PC-9 (cell line): ENCODE measurements at regions not wholly inside any gene's neighbourhood (a gene's known extent, or its start where the extent isn't known, plus 50 kb on each side); places are given as distances from the start of the nearest gene placed in this dataset.

ENCODE experiments used
- BruUV-seq: library from RNA; stranded (reverse); fragments of 400-500 nt; replicated peaks from 2 replicates; lab custom pipeline; 2021; lab: Mats Ljungman, UMichigan
- CTCF ChIA-PET: fragments of 300-600 bp; sonication (Branson Sonifier 250); formaldehyde crosslinking; loops from one replicate; lab custom pipeline; 2022; ENCODE audit warnings: antibody characterized with exemption; lab: Charles Lee
- POLR2A ChIA-PET: fragments of 300-600 bp; sonication (Branson Sonifier 250); formaldehyde crosslinking; loops from one replicate; lab custom pipeline; 2022; ENCODE audit warnings: antibody characterized with exemption; ENCODE audit not compliant: unreplicated experiment; lab: Charles Lee
- DNase-seq, 2 experiments: peaks; one replicate each; pipeline versions ENCODE4 v3.0.0 to v3.0.0-alpha.2; 2015 to 2022; ENCODE audit warnings: mixed read lengths in 1 of 2
- H2AFZ ChIP-seq: fragments of 200-600 bp; sonication (generic); 2 replicates; pipeline ENCODE4 v1.8.1; 2017; ENCODE audit warnings: antibody characterized with exemption
- H3F3A ChIP-seq: fragments of 200-600 bp; sonication (generic); 2 replicates; pipeline ENCODE4 v1.8.1; 2017; ENCODE audit warnings: antibody characterized with exemption, mild to moderate bottlenecking, low read depth; ENCODE audit not compliant: insufficient read depth
- H3K27ac ChIP-seq: fragments of 200-600 bp; sonication (generic); 2 replicates; pipeline ENCODE4 v1.6.1; 2016; ENCODE audit warnings: mixed run types
- H3K27me3 ChIP-seq: fragments of 200-600 bp; sonication (generic); 2 replicates; pipeline ENCODE4 v1.6.1; 2016; ENCODE audit warnings: low read depth, mixed run types; ENCODE audit not compliant: insufficient read depth
- H3K36me3 ChIP-seq: fragments of 200-600 bp; sonication (generic); 2 replicates; pipeline ENCODE4 v1.6.1; 2016; ENCODE audit warnings: low read depth, mixed run types
- H3K4me1 ChIP-seq: fragments of 200-600 bp; sonication (generic); replicated peaks from 2 replicates; pipeline ENCODE4 v1.6.1; 2016; ENCODE audit warnings: mixed run types; ENCODE audit not compliant: insufficient read depth
- H3K4me2 ChIP-seq: fragments of 200-600 bp; sonication (generic); 2 replicates; pipeline ENCODE4 v1.6.1; 2017; ENCODE audit warnings: mixed run types
- H3K4me3 ChIP-seq: fragments of 200-600 bp; sonication (generic); 2 replicates; pipeline ENCODE4 v1.6.1; 2016; ENCODE audit warnings: mixed run types
- H3K79me2 ChIP-seq: fragments of 200-600 bp; sonication (generic); 2 replicates; pipeline ENCODE4 v1.6.1; 2017; ENCODE audit warnings: low read depth, mixed run types
- H3K9me2 ChIP-seq: fragments of 200-600 bp; sonication (generic); 2 replicates; pipeline ENCODE4 v1.8.1; 2017; ENCODE audit warnings: mild to moderate bottlenecking; ENCODE audit not compliant: insufficient read depth
- H3K9me3 ChIP-seq: fragments of 200-600 bp; sonication (generic); 2 replicates; pipeline ENCODE4 v1.8.1; 2016; ENCODE audit warnings: low read depth; ENCODE audit not compliant: insufficient read depth
- H4K20me1 ChIP-seq: fragments of 200-600 bp; sonication (generic); 2 replicates; pipeline ENCODE4 v1.8.1; 2017; ENCODE audit not compliant: insufficient read depth
- CTCF ChIP-seq: fragments of 200-600 bp; sonication (generic); conservative IDR thresholded peaks from 2 replicates; pipeline ENCODE4 v1.6.1; 2017; ENCODE audit warnings: mixed run types, antibody characterized with exemption, mild to moderate bottlenecking, moderate library complexity
- EZH2 ChIP-seq: fragments of 200-600 bp; sonication (generic); IDR thresholded peaks from 2 replicates; pipeline ENCODE4 v1.8.0; 2017; ENCODE audit warnings: antibody characterized with exemption, low read depth
- intact Hi-C: fragments of 100-400 bp; cut with micrococcal nuclease; formaldehyde crosslinking; loops from one replicate; pipeline ENCODE4 v1.10.0; 2022; ENCODE audit not compliant: unreplicated experiment

GRCh38 chr4:99722725-99723124 is 65.1 kb upstream of the C4orf54 start:
- Histone ChIP-seq H3K79me2 (no peaks in the 10 kb centered on the region), H3K27ac (peak overlapping the region; percentile 74), H2AFZ (no peak overlapping the region), H3K9me2 (no peaks in the 10 kb centered on the region), H3K4me1 (peaks cover 38% of the 10 kb centered on the region), H3K9me3 (0 out of 2 replicates have a peak, but pooled peaks cover 3% of the 10 kb centered on the region), H4K20me1 (no peaks in the 10 kb centered on the region), H3K36me3 (no peaks in the 10 kb centered on the region), H3K4me2 (0 out of 2 replicates have a peak overlapping the region, but pooled peaks have one; percentile 27), H3K4me3 (no peak overlapping the region), H3F3A (peaks cover 16% of the 10 kb centered on the region; the same call in 1 of the 2 replicates), H3K27me3 (no peaks in the 10 kb centered on the region)
- no TSS peak for BruUV-seq
- ChIA-PET CTCF (interaction anchor here (0.8 kb wide), 1 partner anchor 89 kb away, joined by 3 read pairs; no protein-coding TSS in a partner anchor), POLR2A (no interaction called here)
- no peak for DNase-seq
- TF ChIP-seq EZH2 = no peak
- no peak for TF ChIP-seq CTCF
- intact Hi-C loops = loop anchor here (1.0 to 5.0 kb wide), 5 partner anchors 65 to 225 kb away; partner anchors contain the start of genes C4orf54, DAPP1 and DNAJB14

GRCh38 chr4:99722006-99722405 is 64.4 kb upstream of the C4orf54 start:
- H4K20me1 ChIP-seq = no peaks in the 10 kb centered on the region
- H2AFZ ChIP-seq = no peak overlapping the region
- peaks cover 42% of the 10 kb centered on the region for H3K4me1 ChIP-seq
- no TSS peak for BruUV-seq
- H3K9me3 ChIP-seq = no peaks in the 10 kb centered on the region
- H3K4me2 ChIP-seq = peak overlapping the region; percentile 11; the same call in 1 of the 2 replicates
- H3K27me3 ChIP-seq = no peaks in the 10 kb centered on the region
- peak; percentile 9 to 61 for DNase-seq
- POLR2A ChIA-PET = interaction anchor here (0.6 kb wide), 3 partner anchors 65 to 1665 kb away, joined by 3 to 4 read pairs (median 3); no protein-coding TSS in a partner anchor
- no peaks in the 10 kb centered on the region for H3K79me2 ChIP-seq
- H3K36me3 ChIP-seq = no peaks in the 10 kb centered on the region
- peaks cover 16% of the 10 kb centered on the region; the same call in 1 of the 2 replicates for H3F3A ChIP-seq
- intact Hi-C loops = loop anchor here (5.0 kb wide), 4 partner anchors 65 to 225 kb away; partner anchors contain the start of genes C4orf54, DAPP1 and DNAJB14
- no peak overlapping the region for H3K4me3 ChIP-seq
- no peaks in the 10 kb centered on the region for H3K9me2 ChIP-seq
- TF ChIP-seq EZH2 (no peak), CTCF (no peak)
- peak overlapping the region; percentile 74 for H3K27ac ChIP-seq
- CTCF ChIA-PET = no interaction called here

- Histone ChIP-seq H3K4me3 (no peak overlapping the region), H3K9me3 (no peaks in the 10 kb centered on the region), H3K4me2 (no peak overlapping the region), H3K36me3 (no peaks in the 10 kb centered on the region), H4K20me1 (no peaks in the 10 kb centered on the region), H3K79me2 (no peaks in the 10 kb centered on the region), H3F3A (peaks cover 16% of the 10 kb centered on the region; the same call in 1 of the 2 replicates), H3K4me1 (peaks cover 46% of the 10 kb centered on the region), H2AFZ (no peak overlapping the region), H3K9me2 (no peaks in the 10 kb centered on the region), H3K27ac (no peak overlapping the region), H3K27me3 (no peaks in the 10 kb centered on the region)
- no peak for TF ChIP-seq EZH2
- no peak for TF ChIP-seq CTCF
- no peak for DNase-seq
- intact Hi-C loops = loop anchor here (5.0 kb wide), 4 partner anchors 63 to 227 kb away; partner anchors contain the start of genes C4orf54, DAPP1 and DNAJB14
- POLR2A ChIA-PET = no interaction called here
- no TSS peak for BruUV-seq
- CTCF ChIA-PET = no interaction called here
Measured at GRCh38 chr4:99720206-99720605, 62.6 kb upstream of the C4orf54 start.
